GM23338 (cell line): ENCODE measurements at regions not wholly inside any gene's neighbourhood (a gene's known extent, or its start where the extent isn't known, plus 50 kb on each side); places are given as distances from the start of the nearest gene placed in this dataset.

ENCODE experiments used
- ATAC-seq: fragments of 200-7000 bp; cut with Tn5 transposase; 3 replicates; pipeline ENCODE4 v1.9.1; 2020
- DNase-seq: peaks from one replicate; pipeline ENCODE4 v3.0.0-alpha.2; 2015; ENCODE audit warnings: low spot score
- H2AFZ ChIP-seq: fragments of 200-600 bp; sonication (generic); 2 replicates; pipeline ENCODE4 v1.8.0; 2016; ENCODE audit warnings: antibody characterized with exemption, mild to moderate bottlenecking, moderate library complexity
- H3F3A ChIP-seq: fragments of 200-600 bp; sonication (generic); replicated peaks from 2 replicates; pipeline ENCODE4 v1.8.0; 2017; ENCODE audit warnings: antibody characterized with exemption, mixed run types, low read depth
- H3K27ac ChIP-seq: fragments of 200-600 bp; sonication (generic); 2 replicates; pipeline ENCODE4 v1.6.1; 2016; ENCODE audit warnings: low read depth
- H3K27me3 ChIP-seq: fragments of 200-600 bp; sonication (generic); 2 replicates; pipeline ENCODE4 v1.8.0; 2016; ENCODE audit warnings: mild to moderate bottlenecking, mixed run types, moderate library complexity; ENCODE audit not compliant: insufficient read depth
- H3K36me3 ChIP-seq: fragments of 200-600 bp; sonication (generic); 2 replicates; pipeline ENCODE4 v1.8.0; 2016; ENCODE audit warnings: mild to moderate bottlenecking; ENCODE audit not compliant: insufficient read depth
- H3K4me1 ChIP-seq: fragments of 200-600 bp; sonication (generic); 2 replicates; pipeline ENCODE4 v1.8.0; 2016; ENCODE audit warnings: mild to moderate bottlenecking, moderate library complexity; ENCODE audit not compliant: insufficient read depth
- H3K4me2 ChIP-seq: fragments of 200-600 bp; sonication (generic); 2 replicates; pipeline ENCODE4 v1.7.1; 2017; ENCODE audit warnings: mixed run types
- H3K4me3 ChIP-seq: fragments of 200-600 bp; sonication (generic); 2 replicates; pipeline ENCODE4 v1.6.1; 2016; ENCODE audit warnings: mixed run types
- H3K79me2 ChIP-seq: fragments of 200-600 bp; sonication (generic); replicated peaks from 2 replicates; pipeline ENCODE4 v1.8.0; 2017; ENCODE audit warnings: mild to moderate bottlenecking; ENCODE audit not compliant: insufficient read depth
- H3K9me2 ChIP-seq: fragments of 200-600 bp; sonication (generic); 2 replicates; pipeline ENCODE4 v1.8.0; 2017; ENCODE audit not compliant: insufficient read depth
- H4K20me1 ChIP-seq: fragments of 200-600 bp; sonication (generic); replicated peaks from 2 replicates; pipeline ENCODE4 v1.8.0; 2017; ENCODE audit warnings: mild to moderate bottlenecking; ENCODE audit not compliant: insufficient read depth
- H3K27ac Mint-ChIP-seq: 2 replicates; pipeline ENCODE4 v1.8.0; 2020; ENCODE audit warnings: inconsistent platforms, mild to moderate bottlenecking, moderate library complexity, mixed read lengths
- H3K27me3 Mint-ChIP-seq: 3 replicates; pipeline ENCODE4 v1.8.0; 2022; ENCODE audit warnings: low read depth, mild to moderate bottlenecking, moderate library complexity, mixed read lengths, inconsistent platforms; ENCODE audit not compliant: insufficient read depth, poor library complexity
- H3K36me3 Mint-ChIP-seq: 3 replicates; pipeline ENCODE4 v1.8.0; 2021; ENCODE audit warnings: low read depth, mild to moderate bottlenecking, inconsistent platforms, moderate library complexity, mixed read lengths
- H3K4me1 Mint-ChIP-seq: 3 replicates; pipeline ENCODE4 v1.8.0; 2020; ENCODE audit warnings: mild to moderate bottlenecking, inconsistent platforms, mixed read lengths
- H3K4me3 Mint-ChIP-seq: 3 replicates; pipeline ENCODE4 v1.8.0; 2021; ENCODE audit warnings: moderate library complexity, mild to moderate bottlenecking, inconsistent platforms, mixed read lengths
- H3K9me3 Mint-ChIP-seq: 3 replicates; pipeline ENCODE4 v1.8.0; 2020; ENCODE audit warnings: moderate library complexity, mild to moderate bottlenecking, inconsistent platforms, mixed read lengths
- CREB1 ChIP-seq: fragments of 250-450 bp; sonication (Bioruptor Pico); IDR thresholded peaks from 2 replicates; pipeline ENCODE4 v1.5.0; 2020; ENCODE audit warnings: low read depth, mild to moderate bottlenecking, moderate library complexity
- CTCF ChIP-seq, 2 experiments: fragments of 200-600 bp in 1 of 2; sonication (generic) in 1 of 2; conservative IDR thresholded peaks; 2 replicates each; pipeline versions ENCODE4 v1.5.1 to v1.6.1; 2016 to 2017; ENCODE audit warnings: antibody characterized with exemption in 2 of 2, low read depth in 2 of 2, mild to moderate bottlenecking in 2 of 2, moderate library complexity in 1 of 2
- EZH2 ChIP-seq: fragments of 200-600 bp; sonication (generic); IDR thresholded peaks from one replicate; pipeline ENCODE4 v1.8.0; 2017; ENCODE audit warnings: antibody characterized with exemption, mild to moderate bottlenecking, low read depth; ENCODE audit not compliant: unreplicated experiment
- EZH2phosphoT487 ChIP-seq: fragments of 200-600 bp; sonication (generic); IDR thresholded peaks from one replicate; pipeline ENCODE4 v1.8.1; 2018; ENCODE audit warnings: antibody characterized with exemption; ENCODE audit not compliant: unreplicated experiment
- JUNB ChIP-seq: IDR thresholded peaks from one replicate; pipeline ENCODE4 v1.6.1; 2016; ENCODE audit warnings: antibody characterized with exemption; ENCODE audit not compliant: unreplicated experiment
- NANOG ChIP-seq: IDR thresholded peaks from 2 replicates; pipeline ENCODE4 v1.6.1; 2016; ENCODE audit warnings: antibody characterized with exemption, borderline replicate concordance
- REST ChIP-seq: IDR thresholded peaks from one replicate; pipeline ENCODE4 v1.6.1; 2018; ENCODE audit warnings: antibody characterized with exemption; ENCODE audit not compliant: unreplicated experiment
- STAT1 ChIP-seq: IDR thresholded peaks from one replicate; pipeline ENCODE4 v1.6.1; 2016; ENCODE audit warnings: antibody characterized with exemption; ENCODE audit not compliant: unreplicated experiment
- ZNF114 ChIP-seq: fragments of 250-450 bp; sonication (Bioruptor Pico); IDR thresholded peaks from 2 replicates; pipeline ENCODE4 v1.5.0; 2020; ENCODE audit warnings: mild to moderate bottlenecking, moderate library complexity
- ZNF462 ChIP-seq: fragments of 250-450 bp; sonication (Bioruptor Pico); IDR thresholded peaks from 2 replicates; pipeline ENCODE4 v1.5.0; 2020; ENCODE audit warnings: mild to moderate bottlenecking, moderate library complexity

- Histone ChIP-seq H3K27ac (0 out of 2 replicates have a peak overlapping the region, but pooled peaks have one; percentile 5), H4K20me1 (no peaks in the 10 kb centered on the region), H3K27me3 (no peaks in the 10 kb centered on the region), H3K79me2 (no peaks in the 10 kb centered on the region), H3K36me3 (no peaks in the 10 kb centered on the region), H3K4me3 (no peak overlapping the region), H3F3A (no peaks in the 10 kb centered on the region), H2AFZ (no peak overlapping the region), H3K4me2 (peak overlapping the region; percentile 16), H3K4me1 (peaks cover 23% of the 10 kb centered on the region), H3K9me2 (peaks cover 3% of the 10 kb centered on the region; the same call in 1 of the 2 replicates)
- Mint-ChIP-seq H3K4me3 (no peak overlapping the region), H3K27me3 (peaks cover 2% of the 10 kb centered on the region), H3K9me3 (peaks cover 24% of the 10 kb centered on the region), H3K4me1 (peaks cover 19% of the 10 kb centered on the region), H3K27ac (no peak overlapping the region), H3K36me3 (peaks cover 18% of the 10 kb centered on the region)
- DNase-seq = peak; percentile 32
- no peak for TF ChIP-seq ZNF114 (CRISPR knock-in tag)
- TF ChIP-seq JUNB = no peak
- no peak for TF ChIP-seq EZH2
- no peak for TF ChIP-seq NANOG
- no peak for TF ChIP-seq REST
- TF ChIP-seq CREB1 (CRISPR knock-in tag) = no peak
- no peak for TF ChIP-seq STAT1
- no peak for TF ChIP-seq CTCF (conservative IDR thresholded peaks at IDR 0.05; ENCODE audit: low read depth in 2 of 2)
- TF ChIP-seq EZH2phosphoT487 = no peak
- no peak for TF ChIP-seq ZNF462
- peak; percentile 82 for ATAC-seq
Observed at GRCh38 chr13:53121131-53121773, 92.6 kb downstream of the OLFM4 start.
